Activated CD8-positive, alpha-beta memory T cell treated with anti-CD3 and anti-CD28 coated beads for 4 hours (primary cell): ENCODE measurements at regions not wholly inside any gene's neighbourhood (a gene's known extent, or its start where the extent isn't known, plus 50 kb on each side); places are given as distances from the start of the nearest gene placed in this dataset.

ENCODE experiments used
- DNase-seq, 2 donors: peaks; one replicate each; pipeline ENCODE4 v3.0.0-alpha.2; 2020; ENCODE audit warnings: low read depth in 2 of 2

DNA sequence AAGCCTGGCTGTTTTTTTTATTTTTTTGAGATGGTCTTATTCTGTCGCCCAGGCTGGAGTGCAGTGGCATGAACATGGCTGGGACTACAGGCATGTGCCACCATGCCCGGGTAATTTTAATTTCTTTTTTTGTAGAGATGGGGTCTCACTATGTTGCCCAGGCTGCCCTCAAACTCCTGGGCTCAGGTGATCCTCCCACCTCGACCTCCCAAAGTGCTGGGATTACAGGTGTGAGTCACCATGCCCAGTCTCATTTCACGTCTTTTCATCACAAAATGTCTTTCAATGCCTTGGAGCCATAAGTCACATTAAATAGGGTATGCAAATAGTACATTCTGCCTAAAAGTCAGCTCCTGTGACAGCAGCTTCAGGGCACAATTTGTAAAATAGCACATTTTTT, 52.8 kb downstream of the SOX2 start:
- no peak for DNase-seq

DNA sequence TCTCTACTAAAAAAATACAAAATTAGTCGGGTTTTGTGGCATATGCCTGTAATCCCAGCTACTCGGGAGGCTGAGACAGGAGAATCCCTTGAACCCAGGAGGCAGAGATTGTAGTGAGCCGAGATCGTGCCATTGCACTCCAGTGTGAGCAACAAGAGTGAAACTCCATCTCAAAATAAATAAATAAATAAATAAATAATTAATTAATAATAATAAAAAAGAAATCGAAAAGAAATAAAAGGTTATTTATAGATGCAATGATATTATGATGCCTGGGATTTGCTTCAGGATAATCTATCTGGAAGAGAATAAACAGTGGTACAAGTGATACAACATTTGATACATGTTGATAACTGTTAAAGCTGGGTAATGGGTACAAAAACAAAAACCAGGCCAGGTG, 58.6 kb downstream of the SOX2 start:
- DNase-seq, result no peak

DNA sequence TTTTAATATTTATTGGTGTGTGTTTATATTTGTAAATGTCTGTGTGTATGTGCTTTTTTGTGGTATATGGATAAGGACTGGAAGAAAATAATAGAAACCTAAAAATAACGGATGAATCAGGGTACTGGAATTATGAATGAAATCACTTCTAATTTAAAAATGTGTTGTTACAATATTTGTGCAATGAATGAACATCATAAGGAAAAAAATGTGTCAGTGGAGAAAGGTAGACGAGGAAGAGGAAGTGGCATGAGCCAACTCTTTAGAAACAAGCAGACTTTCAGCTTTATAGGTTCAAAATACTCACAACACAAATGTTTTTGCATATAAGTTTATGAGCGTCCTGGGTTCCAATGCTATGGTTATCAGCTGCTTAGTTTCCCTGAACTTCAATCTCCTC, 59.4 kb downstream of the SOX2 start:
- no peak for DNase-seq

DNA sequence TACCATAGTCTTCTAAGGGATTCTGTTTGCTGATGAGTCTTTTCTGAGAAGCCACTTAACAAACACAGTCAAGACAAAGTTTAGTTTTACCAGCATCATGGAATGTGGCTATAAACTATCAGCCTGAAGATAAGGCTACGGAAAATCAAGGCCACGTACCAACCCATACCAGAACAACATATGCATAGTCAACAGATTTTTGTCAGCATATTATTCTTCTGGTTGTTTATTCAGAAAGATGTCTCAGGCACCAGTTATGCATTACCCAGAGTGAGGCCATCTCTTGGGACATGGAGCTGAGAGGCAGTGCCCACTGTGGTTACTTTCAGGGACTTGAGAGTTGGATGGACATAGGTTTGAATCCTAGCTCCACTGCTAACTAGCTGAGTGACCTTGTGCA, 60.4 kb downstream of the SOX2 start:
- no peak for DNase-seq

DNA sequence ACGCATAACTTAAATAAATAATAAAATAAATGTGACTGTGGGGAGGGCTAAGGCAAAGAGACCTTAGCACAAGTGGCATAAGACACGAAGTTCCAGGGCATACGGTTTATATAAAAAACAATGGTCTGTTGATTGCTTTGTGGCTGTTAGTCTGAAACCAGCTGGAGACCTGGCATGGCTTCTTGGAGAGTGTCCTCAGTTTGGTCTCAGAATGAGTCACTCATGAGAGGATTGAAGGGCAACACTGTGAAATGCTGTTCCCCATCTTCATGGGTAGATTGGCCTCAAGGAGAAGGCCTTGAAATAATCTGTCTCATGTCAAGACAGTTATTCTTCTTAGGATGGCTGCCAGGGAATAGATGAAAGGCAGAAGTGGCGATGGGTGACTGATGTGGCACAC, 62.2 kb downstream of the SOX2 start:
- DNase-seq, result no peak

DNA sequence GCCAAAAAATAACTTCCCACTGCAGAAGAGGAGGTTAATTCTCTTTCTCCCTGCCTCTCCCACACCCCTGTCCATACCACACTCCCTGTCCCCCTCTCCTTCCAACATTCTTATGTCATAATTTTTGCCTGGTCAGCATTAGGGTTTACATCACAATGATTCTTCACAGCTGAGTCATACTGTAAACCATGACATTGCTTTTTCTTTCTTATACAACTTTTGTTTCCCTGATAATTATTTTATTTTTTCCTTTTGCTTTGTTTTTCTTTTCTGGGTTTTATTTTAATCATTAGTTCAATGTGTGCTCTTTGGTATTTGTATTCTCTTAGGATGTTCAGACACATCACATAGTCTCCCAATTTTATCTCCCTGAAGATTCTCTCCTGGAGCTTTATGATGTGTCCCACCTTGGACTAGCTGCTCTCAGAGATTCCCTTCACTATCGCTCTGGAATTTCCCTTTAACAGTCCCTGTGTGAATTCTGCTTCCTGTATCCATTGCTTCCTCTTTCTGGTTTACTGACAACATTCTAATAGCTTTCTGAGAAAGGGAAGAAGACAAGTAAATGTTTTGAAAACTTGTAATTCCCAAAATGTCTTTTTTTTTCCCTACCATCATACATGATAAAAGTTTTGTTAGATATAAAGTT, 70.7 kb downstream of the SOX2 start:
- DNase-seq, result no peak

DNA sequence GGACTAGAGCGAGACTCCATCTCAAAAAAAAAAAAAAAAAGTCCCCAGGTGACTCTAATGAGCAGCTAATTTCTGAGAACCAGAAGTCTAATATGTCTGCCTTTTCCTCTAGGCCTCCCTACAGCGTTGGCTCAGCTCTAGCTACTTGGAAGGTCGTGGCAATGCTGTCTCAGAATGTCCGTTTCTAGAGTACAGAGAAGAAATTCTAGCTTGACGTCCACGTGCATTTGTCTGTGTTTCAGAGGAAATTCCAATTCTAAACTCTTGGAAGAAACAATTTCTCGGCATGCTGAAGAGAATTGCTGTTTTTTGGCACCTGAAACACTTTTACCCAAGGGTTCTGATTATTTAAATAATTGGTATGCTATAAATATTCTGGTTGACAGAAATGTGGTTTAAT, 78.8 kb downstream of the SOX2 start:
- no peak for DNase-seq

DNA sequence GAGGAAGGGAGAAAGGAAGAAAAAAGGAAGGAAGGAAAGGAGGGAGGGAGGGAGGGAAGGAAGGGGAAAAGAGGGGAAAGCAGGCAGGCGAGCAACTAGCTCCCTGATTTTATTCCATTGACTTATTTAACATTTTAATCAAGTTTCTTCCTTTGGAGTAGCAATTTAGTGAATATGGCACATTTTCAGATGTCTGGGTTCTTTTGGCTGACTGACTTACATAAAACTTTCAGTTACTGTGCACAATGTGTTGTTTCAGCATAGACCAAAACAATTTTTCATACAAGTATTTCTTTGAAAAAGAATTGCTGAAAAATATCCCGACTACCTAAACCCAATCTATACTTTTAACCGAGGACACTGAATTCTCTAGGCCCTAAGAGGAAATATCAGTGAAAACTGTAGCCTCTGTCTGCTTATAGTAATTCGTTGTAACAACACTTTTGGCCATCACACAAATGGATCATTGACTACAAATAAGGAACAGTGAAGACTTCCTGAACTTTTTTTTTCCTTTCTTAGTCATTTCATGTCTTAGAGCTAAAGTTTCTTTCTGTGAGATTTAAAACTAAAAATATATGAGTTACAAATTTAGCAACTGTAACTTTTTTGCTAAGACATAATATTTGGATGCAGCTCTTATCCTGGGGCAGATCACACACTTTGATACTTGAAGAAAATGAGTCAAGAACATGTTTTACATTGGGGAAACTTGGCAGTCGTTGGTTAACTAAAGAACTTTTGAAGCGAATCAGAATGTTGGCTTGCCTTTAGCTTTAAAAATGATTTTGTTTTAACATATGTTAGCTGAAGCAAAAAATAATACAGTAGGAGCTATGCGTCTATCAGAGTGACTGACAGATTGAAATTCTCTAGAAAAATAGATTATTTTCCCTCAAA, 79.6 kb downstream of the SOX2 start:
- no peak for DNase-seq

DNA sequence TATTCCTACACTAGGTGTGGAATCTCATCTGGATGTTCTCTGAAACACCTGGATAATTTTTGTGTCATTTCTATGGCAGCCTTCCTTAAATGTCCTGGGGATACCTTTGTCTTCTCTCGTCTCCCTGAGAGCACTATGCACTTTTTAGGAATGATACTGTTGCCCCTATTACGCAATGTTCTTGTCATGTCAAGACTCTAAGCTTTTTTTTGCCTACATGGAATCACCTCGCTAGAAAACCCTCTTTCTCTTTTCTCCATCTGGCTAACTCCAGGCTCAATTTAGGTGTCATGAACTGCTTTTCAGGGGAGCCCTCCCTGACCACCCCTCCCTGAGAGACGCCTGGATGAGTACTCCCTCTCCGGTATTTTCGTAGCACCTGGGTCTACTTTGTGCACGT, 81.3 kb downstream of the SOX2 start:
- no peak for DNase-seq

DNA sequence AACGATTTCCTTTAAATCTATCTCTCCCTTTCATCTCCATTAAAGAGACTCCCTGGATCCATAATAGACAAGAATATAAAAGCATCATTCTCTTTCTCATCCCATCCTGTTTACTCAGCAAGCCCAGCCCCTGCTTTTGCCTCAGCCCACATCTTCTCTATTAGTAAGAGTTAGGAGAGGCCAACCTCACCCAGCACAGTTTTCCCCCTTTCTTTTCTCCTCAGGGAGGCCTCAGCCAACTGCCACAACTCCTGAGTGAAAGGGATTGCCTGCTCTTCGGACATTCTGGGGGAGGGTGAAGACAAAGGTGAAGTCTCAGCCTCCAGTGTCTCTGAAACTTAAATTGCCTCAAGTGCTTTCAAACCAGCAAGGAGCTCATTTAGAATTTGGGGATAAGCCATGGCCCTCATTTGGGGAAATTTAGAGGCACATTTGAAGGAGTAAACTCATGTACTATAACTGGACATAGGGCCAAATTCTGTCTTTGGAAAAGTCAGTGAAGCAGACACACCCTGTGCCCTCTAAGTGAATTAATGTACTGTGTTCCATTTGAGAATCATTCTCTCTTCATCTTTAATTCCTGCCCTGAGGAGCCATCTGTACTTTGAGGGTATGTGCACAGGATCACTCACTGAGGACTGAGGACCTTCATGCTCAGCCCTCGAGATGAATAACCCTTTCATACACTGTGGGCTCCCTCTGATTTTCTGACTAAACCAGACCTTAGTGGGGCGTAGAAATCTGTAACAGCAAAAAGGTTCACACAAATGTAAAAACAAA, 82.5 kb downstream of the SOX2 start:
- DNase-seq, result no peak

DNA sequence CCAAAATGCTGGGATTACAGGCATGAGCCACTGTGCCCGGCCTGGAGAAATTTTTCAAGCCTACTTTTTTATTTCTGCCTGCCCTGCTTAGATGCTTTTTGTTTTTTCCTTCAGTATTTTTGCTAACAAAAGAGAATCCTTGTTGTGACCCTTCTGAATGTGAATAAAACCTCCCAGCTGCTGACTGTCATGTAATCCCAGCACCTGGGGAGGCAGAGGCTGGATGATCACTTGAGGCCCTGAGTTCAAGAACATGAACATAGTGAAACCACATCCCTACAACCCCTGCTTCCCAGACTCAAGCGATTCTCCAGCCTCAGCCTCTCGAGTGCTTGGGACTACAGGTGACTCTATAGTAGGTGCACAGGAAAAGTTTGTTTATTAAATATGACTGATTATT, 84.9 kb downstream of the SOX2 start:
- no peak for DNase-seq

DNA sequence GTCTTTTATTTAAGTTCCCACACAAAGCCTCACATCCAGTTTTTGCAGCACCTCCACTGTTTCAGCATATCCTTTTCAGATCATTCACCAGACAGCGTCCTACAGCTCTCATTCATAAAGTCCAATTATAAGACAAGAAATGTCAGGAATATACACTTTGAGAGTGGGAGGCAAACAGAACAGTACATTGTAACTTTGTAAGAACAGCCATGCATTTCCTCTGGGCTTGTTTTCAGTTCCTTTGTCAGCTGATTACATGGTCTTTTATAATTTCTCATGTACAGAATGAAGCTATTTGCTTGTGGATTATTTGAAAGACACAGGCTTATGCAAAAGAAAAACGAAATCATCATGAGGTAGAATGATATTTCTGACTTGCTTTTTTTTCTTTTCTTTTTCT, 85.7 kb downstream of the SOX2 start:
- no peak for DNase-seq

DNA sequence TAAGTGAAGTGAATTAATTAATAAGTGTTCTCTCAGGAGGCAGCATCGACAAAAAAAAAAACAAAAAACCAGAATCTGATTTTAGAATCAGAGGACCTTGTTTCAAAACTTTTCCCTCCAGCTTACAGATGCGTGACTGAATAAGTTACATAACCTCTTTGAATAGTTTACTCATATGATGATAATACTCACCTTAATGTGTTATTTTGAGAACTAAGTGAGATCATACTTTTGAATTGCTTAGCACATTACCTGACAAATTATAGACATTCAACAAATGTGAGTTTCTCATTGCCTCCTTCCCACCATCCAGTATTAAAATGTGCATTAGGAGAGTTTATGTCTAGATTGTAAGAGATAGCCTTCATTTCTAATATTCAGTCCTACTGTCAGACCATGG, 94.0 kb downstream of the SOX2 start:
- no peak for DNase-seq

DNA sequence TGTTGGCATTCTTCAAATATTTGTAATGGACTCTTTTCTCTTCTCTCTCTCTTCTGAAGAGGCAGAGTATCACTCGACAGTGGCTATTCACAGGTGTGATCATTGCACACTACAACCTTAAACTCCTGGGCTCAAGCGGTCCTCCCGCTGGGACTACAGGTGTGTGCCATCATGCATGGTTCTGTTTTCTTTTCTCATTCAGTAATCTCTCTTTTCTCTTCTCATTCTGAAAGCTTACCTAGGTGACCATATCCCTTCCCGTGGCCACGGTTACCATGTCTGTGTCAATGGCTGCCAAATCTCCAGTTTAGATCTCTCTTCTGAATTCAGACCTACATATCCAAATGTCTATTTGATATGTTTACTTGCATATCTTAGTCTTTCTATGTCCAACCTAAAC, 96.3 kb downstream of the SOX2 start:
- DNase-seq, result no peak

DNA sequence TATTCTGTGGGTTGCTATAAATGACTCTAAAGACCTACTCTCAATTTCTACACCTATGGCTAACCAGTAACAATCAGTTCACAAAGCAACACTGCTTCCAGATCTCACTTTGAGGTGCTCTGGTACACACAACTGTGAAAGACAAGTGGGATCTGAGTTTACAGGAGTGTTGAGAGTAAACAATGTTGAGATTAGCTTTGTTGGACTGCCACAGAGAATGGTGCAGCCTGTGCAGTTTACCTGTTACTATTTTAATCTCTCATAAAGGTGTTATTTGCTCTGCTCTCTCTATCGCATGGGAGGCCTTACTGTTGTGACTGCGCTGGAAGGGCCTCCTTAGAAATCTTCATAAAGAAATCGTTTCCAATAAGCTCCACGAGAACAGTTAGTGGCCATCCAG, 112.0 kb downstream of the SOX2 start:
- no peak for DNase-seq

DNA sequence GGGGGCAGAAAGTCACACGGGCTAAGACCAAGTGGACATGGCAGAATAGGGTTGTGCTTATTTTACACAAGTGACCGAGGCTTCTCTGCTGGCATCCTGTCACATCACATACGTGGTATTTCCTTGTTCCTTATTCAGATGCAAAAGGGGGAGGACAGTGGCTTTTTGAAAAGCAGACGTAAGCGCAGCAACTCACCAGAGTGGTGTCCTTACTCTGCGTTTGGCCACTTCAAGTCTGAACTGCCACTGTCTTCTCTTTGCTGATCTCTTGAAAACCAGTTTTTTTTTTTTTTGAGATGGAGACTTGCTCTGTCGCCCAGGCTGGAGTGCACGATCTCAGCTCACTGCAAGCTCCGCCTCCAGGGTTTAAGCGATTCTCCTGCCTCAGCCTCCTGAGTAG, 113.2 kb downstream of the SOX2 start:
- DNase-seq, result no peak

DNA sequence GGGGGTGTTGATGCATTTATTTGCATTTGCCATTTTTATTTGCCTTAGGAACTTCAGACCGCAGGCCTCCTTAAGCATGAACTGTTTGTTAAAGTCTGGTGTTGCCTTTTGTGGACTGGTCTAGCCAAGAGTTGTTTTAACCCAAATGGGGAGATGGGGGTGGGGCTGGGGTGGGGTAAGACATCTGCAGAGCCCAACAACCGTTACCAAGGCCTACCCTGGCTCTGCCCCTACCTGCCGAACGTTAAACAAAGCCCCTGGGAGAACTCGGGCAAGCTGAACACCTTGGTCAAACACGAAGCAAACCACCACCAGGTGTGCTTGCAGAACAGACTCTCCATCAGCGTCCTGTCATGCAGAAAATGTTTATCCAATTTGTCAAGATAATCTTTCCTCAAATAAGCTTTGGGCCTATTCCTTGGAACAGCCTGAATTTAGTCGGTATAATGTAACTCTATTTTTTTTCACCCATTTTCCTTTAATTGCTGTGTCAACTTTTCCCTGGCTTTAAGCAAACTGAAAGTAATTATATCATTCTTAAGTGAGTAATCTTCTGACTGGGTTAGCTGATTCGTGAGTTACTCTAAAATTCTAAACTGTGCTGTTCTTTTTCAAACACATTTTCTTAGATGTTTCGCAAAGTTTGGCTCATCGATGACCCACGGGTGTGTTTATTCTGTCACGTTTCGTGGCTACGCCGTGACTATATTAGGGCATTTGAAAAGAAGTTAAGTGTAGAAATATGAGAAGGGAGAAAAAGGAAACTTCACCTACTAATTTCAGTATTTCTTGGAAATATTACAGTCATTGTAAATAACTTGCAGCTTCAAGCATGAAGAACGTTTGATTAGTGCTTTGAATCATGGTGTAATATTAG, 127.6 kb downstream of the SOX2 start:
- no peak for DNase-seq

DNA sequence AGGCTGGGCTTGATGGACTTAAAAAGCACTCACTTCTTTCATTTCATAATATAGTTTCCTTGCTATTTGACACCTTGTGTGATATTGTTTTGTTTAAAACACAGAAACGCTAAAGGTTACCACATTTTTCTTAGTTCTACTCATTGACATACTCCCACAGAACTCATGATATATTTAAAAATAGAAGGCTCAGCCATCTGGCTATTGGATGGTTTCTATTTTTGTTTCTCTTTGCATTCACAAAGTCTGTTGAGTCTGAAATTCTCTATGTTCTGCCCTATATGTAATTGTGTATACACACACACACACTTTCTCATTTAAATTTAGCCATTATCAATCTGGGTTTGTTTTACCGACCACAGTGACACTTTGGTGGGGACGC, 128.2 kb downstream of the SOX2 start:
- DNase-seq, result no peak

DNA sequence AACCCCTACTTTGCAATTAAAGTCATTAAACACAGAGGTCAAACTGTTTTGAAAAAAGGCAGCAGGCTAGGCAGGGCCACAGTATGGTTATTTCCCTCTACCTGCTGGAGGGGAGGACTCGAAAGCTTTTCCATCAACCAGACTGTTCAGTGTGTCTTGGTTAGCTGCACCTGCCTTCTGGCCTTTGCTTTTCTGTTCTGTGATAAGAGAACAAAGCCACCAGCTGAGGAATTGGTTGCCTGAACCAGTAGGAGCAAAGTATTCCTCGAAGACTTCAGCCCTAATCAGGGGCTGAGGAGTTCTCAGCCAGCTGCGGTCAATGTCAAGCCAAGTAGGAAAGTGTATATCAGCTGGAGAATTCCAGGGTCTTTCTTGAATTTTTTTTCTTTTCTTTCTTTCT, 132.5 kb downstream of the SOX2 start:
- no peak for DNase-seq

DNA sequence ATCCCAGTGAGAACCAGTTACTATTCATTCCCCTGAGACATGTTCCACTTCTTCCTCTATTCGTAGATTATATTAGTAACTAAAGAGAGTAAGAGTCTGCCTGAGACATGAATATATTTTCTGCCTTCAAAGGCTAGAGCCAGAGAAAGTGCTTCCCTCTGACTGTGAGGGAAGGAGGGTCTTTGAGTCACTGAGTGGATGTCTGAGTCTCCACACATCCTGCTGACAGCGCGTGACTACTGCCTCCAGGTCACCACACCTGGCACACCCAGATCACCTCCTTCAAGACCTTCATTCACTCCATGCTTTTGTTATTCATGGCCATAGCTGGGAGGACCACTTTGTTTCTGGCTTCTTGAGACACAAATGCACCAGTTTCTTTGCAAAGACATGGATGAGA, 135.6 kb downstream of the SOX2 start:
- no peak for DNase-seq

DNA sequence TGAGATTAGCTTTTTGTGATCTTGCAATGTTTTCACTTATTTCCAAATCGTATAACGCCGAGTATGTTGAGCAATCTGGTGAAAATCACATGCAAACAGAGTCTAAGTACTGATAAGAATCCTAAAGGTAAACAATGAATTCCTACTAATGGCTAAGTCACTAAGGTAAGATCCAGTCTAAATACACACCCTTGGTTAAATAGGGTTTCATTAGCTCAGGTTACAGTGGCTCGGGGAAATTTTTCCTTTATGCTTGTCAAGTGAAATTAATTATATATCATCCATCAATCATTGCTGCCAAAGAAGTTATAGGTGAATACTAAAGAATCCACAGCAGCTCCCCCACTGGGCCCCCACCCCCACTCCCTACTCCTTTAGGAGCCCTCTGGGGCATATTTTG, 139.3 kb downstream of the SOX2 start:
- DNase-seq, result no peak

DNA sequence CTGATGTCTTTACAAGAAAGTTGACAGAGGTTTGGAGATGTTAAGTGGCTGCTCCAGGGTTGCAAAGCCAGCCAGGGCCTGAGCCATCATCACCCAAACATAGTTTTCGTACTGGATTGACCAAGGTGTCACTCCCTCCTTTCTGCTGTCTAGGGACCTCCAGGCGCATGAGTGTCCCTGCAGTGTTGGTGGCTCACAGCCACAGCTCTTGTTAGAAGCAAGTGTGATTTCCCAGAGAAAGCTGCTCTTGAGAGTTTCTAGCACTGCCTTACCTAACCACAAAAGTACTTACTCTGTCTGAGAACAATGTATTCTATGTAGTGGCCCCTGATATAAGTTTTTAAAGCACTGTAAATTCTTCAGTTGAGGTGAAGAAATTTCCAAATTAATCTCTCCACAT, 144.1 kb downstream of the SOX2 start:
- DNase-seq, result no peak
